ENCODE measurements at regions not wholly inside any gene's neighbourhood (a gene's known extent, or its start where the extent isn't known, plus 50 kb on each side); places are given as distances from the start of the nearest gene placed in this dataset.

DNA sequence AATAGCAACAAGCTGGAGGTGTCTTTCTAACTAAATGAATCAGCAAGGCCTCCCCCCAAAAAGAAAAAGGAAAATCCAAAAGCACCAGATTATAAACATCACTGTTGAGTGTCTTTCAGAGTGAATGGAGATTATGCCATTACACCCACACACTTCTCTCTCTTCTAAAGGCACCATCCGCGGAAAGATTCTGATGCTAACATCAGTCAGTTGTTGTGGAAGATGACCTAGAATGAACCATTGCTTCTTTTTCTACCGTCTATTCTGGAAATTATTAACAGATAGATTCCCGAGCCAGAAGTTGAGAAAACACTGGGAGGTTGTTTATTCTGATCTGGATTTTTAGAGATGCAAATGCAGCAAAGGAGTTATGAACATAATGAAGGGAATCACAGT, 60.9 kb upstream of the FAM20A start:
- TF ChIP-seq, protein P1, sequence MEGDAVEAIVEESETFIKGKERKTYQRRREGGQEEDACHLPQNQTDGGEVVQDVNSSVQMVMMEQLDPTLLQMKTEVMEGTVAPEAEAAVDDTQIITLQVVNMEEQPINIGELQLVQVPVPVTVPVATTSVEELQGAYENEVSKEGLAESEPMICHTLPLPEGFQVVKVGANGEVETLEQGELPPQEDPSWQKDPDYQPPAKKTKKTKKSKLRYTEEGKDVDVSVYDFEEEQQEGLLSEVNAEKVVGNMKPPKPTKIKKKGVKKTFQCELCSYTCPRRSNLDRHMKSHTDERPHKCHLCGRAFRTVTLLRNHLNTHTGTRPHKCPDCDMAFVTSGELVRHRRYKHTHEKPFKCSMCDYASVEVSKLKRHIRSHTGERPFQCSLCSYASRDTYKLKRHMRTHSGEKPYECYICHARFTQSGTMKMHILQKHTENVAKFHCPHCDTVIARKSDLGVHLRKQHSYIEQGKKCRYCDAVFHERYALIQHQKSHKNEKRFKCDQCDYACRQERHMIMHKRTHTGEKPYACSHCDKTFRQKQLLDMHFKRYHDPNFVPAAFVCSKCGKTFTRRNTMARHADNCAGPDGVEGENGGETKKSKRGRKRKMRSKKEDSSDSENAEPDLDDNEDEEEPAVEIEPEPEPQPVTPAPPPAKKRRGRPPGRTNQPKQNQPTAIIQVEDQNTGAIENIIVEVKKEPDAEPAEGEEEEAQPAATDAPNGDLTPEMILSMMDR (IDR thresholded peaks at IDR 0.05) = no peak
- Histone ChIP-seq H3K27ac (no peak overlapping the region), H3K36me3 (no peaks in the 10 kb centered on the region), H3K27me3 (no peaks in the 10 kb centered on the region), H3K4me3 (no peak overlapping the region), H3K4me1 (no peaks in the 10 kb centered on the region), H3K9me3 (no peaks in the 10 kb centered on the region)
- DNase-seq = no peak
- intact Hi-C loops (cut with DNase I; ENCODE audit: low total_unique reads) = no loop called here

DNA sequence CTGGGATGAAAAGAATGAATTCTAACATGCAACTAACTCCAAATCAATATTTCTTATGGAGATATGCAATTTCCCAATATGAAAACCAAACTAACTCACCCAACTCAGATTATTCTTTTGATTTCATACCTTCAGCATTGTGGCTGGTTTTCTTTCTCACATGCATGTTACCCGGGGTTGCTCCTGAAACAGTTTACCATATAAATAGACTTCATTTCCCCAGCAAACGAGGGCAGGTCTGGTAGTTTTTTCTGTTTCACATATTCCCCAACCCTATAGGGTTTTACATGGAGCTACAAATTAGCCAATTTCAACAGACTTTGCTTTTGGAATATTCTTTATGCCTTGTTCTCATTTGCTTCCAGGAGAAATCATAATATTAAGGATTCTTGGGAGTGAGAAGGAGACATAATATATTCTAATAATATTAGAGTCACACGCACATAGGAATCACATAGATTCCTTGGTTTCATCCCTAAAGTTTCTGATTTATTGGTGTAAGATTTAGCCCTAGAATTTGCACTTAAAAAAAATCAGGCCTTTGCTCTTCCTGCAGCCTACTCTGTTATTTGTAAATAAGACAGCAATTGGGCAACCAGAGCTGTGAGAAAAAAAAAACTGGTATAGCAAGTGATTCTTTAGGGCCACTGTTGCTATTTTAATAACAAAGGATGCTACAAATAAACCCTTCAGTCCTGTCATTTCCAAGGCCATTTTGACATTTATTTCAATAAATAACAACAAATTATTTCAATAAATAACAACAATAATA, 60.3 kb upstream of the FAM20A start:
- H3K36me3 ChIP-seq = no peaks in the 10 kb centered on the region
- DNase-seq = no peak
- no peaks in the 10 kb centered on the region for H3K9me3 ChIP-seq
- H3K4me3 ChIP-seq = no peak overlapping the region
- H3K27ac ChIP-seq = no peak overlapping the region
- H3K27me3 ChIP-seq = no peaks in the 10 kb centered on the region
- intact Hi-C loops (cut with DNase I; ENCODE audit: low total_unique reads) = no loop called here
- TF ChIP-seq, protein P1 (IDR thresholded peaks at IDR 0.05) = no peak
- no peaks in the 10 kb centered on the region for H3K4me1 ChIP-seq

DNA sequence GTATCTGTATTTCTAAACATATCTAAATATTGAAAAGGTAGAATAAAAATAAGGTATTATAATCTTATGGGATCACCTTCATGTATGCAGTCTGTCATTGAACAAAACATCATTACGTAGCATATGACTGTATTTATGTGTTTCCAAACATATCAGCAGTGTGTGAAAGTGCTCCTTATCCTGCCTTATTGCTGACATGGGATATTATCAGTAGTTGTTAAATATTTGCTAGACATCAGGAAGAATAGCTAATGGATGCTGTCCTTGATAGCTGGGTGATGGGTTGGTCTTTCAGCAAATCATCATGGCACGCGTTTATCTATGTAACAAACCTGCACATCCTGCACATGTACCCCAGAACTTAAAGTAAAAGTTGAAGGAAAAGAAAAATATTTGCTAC, 59.1 kb upstream of the FAM20A start:
- H3K4me1 ChIP-seq = no peaks in the 10 kb centered on the region
- TF ChIP-seq, protein P1 (IDR thresholded peaks at IDR 0.05) = no peak
- no peak for DNase-seq

DNA sequence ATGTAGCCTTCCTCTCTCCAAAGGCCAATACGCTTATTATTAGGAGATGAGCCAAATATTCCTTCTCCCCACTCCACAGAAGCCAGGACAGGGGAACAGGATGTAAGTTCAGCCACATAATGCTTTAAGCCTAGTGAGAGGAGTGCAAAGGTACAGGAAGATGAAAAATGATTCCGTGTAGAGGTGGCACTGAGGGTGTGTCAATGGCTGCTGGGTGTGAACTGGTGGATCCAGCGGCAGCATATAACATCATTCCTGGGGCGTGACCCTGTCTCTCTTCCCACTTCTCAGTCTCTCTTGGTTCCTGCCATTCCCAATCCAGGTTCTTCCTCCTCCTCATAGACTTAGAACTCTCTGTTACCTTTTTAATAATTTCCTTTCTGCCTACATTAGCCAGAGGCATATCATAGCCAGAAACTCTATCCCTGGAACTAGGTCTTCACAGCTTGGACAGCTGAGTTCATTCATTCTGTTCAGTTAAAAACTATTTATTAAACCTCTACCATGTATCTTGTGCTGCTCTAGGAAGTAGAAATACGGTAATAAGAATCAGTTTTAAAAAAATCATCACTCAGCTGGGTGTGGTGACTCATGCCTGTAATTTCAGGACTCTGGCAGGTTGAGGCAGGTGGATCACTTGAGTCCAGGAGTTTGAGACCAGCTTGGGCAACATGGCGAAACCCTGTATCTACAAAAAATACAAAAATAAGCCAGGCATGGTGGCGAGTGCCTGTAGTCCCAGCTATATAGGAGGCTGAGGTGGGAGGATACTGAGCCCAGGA, 58.0 kb upstream of the FAM20A start:
- TF ChIP-seq, protein P1 (IDR thresholded peaks at IDR 0.05) = no peak
- Histone ChIP-seq H3K27ac (no peak overlapping the region), H3K4me1 (no peaks in the 10 kb centered on the region), H3K9me3 (no peaks in the 10 kb centered on the region), H3K36me3 (no peaks in the 10 kb centered on the region), H3K4me3 (no peak overlapping the region), H3K27me3 (no peaks in the 10 kb centered on the region)
- DNase-seq = no peak
- intact Hi-C loops (cut with DNase I; ENCODE audit: low total_unique reads) = no loop called here

More for the DNA sequence above, 59.1 kb upstream of the FAM20A start:
- Histone ChIP-seq H3K4me3 (no peak overlapping the region), H3K9me3 (no peaks in the 10 kb centered on the region), H3K27me3 (no peaks in the 10 kb centered on the region), H3K27ac (no peak overlapping the region), H3K36me3 (no peaks in the 10 kb centered on the region)
- intact Hi-C loops (cut with DNase I; ENCODE audit: low total_unique reads) = no loop called here

DNA sequence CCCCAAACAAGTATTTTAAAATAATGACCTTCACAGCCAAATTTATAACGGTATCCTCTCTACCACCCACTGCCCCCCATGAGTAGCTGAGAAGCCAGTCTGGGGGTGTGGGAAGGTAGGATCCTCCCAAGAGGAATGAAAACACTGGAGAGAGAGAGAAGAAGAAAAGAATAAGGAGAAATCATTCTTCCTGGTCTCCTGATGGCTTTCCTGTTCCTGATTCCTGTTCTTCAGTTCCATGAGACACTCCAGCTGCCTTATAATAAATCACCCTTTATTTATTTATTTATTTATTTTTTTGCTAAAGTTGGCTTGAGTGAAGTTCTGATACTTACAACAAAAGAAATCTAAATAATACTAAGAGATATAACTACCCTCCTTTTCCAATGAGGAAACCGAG, 56.4 kb upstream of the FAM20A start:
- no peaks in the 10 kb centered on the region for H3K27me3 ChIP-seq
- H3K36me3 ChIP-seq = no peaks in the 10 kb centered on the region
- no peaks in the 10 kb centered on the region for H3K4me1 ChIP-seq
- TF ChIP-seq, protein P1 (IDR thresholded peaks at IDR 0.05) = no peak
- no peak overlapping the region for H3K4me3 ChIP-seq
- no peak for DNase-seq
- intact Hi-C loops (cut with DNase I; ENCODE audit: low total_unique reads) = no loop called here
- no peak overlapping the region for H3K27ac ChIP-seq
- H3K9me3 ChIP-seq = no peaks in the 10 kb centered on the region

All from tibial artery (tissue), 4 donors.